CMK (cell line): ENCODE measurements at regions not wholly inside any gene's neighbourhood (a gene's known extent, or its start where the extent isn't known, plus 50 kb on each side); places are given as distances from the start of the nearest gene placed in this dataset.

Experiments
- DNase-seq: peaks from one replicate; pipeline ENCODE4 v3.0.0-alpha.2; 2010; ENCODE audit warnings: low read depth

DNA sequence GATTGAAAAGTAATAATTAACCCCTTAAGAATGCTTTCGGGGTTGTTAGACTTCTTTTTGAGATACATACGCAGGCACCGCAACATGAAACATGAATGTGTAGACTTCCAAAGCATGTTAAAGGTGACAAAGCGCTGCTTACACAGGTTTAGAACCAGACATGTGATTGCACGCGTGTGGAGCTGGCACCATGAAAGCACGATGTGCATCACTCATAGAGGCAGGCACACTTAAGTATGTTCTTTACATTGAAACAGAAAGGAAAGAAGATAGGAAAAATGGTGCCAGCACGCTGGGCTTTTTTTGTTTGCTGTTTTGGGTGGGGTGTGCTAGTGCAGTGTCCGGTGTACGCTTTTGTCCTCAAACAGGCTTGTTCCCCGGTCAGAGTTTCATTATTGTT lies 83.6 kb upstream of the PPARA start:
- DNase-seq, result no peak

DNA sequence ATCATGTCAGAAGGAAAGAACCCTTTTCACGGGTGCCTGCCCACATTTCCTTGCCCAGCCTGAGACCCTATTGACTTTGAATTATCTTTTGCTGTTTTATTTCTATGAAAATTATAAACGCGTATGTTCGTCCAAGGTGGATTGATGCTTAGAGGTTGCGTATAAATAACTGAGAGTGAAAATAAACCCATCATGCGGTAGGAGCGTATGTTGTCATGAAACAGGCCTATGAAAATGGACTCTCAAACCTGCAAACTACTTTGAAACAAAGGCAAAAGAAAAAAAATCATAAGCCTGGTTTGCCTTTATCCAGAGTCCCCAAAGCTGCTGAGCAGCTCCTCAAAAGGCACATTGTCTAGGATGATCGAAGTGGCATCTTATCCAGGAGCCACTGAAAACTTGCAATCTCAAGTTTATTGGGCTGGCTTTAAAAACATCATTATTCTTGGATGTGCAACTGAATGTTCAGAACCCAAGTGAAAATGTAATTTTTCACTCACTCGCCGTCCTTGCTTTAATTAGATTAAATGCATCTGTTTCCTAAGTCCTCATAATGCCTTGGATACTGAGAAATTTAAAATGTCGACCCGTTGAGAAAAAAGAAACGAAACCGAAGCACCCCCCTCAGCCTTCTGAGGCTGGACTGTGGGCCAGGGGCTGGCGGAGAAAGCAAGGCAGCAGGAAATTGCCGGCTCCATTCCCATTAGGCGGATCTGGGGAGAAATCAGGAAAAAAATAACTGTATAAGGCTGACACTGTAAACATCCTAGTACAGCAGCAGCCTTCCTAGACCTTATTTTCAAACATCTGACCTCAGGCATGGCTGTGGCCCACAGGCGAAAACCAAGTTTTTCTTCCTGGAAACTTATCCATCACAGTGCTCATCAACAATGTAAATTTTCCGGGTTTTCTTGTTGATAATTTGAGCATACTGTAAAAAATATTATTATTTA lies 82.9 kb upstream of the PPARA start:
- no peak for DNase-seq

DNA sequence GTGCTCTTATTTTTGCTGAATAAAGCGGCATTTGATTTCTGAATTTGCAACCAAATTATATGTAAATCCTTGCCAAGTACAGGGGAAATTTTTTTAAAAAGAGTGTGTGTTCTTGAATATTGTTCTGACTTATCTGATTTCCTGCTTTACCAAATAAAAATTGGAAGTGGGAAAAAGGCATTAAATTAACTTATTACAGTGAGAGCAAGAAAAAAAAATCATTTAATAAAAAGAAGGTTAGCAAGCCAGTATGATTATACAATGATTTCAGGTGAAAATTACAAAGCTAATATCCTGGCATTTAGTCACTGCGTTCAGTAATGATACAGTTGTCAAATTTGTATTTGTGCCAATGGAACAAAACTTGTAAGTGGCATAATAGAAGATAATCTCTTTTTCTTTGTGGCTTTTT lies 82.1 kb upstream of the PPARA start:
- no peak for DNase-seq

DNA sequence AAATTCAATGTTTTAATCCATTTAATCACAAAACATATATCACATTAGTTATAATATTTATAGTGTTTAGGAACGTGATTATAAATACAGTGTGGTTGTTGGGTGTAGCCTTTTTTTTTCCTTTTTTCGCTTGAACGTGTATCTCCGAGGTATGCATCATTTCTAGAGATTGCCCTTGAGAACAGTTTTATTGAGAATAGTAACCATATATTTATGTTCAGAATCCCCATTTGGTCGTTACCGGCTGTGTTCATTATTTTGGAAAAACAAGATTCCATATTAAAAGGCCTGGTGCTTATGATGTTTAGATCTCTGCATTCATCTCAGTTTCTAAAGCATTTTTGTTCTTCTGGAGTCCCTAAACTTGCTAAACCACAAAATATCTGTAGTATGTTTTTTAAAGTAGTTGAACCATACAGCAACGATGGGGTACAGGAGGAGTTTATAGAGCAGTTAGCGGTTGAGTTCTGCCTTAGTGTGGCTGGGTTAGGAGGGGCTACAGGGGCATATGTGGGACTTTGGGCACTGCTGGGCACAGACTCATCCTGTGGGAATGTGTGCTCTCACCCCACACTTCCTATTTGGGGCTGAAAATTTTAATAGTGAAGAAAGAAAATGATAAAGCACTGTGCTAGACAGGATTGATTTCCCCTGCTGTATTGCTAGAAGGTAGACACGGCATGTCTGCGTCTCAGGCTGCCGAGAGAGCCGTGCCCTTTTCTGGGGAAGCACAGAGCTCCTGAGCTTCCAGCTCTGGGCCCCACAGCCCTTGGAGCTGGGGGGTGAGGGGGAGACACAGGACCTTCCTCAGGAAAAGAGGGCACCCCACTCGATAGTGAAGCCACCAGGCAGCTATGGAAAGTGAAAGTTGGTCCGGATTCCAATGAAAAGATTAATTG lies 81.5 kb upstream of the PPARA start:
- no peak for DNase-seq

DNA sequence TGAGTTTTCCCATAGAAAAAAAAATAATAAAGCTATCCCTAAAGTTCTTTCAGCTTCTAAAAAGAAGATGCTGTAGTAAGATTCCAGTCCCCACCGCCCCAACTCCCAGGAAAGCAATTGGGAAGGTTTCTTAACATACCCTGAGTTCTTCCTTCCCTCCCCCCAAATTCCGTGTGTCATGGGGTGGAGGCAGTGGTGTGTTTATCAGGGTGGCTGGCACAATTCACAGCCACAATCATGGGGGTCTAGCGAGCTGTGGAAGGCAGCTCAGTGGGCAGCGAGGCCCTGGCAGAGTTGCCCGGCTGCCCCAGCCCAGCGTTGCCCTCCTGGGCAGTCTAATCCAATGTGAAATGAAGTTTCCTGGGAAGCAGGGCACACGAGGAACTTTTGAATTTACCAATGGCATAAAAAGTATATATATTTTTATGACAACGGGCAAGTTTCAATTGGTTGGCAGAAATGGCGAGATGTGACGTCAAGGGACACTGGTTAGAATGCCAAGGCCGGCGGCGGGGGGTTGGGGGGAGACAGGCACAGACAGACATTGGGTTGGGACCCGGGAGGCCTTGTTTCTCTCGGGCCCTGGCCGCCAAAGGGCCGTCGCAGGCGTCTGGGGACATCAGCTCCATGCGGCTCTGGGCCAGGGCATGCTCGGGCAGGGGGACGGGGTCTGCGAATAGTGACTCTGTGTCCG lies 80.7 kb upstream of the PPARA start:
- no peak for DNase-seq

DNA sequence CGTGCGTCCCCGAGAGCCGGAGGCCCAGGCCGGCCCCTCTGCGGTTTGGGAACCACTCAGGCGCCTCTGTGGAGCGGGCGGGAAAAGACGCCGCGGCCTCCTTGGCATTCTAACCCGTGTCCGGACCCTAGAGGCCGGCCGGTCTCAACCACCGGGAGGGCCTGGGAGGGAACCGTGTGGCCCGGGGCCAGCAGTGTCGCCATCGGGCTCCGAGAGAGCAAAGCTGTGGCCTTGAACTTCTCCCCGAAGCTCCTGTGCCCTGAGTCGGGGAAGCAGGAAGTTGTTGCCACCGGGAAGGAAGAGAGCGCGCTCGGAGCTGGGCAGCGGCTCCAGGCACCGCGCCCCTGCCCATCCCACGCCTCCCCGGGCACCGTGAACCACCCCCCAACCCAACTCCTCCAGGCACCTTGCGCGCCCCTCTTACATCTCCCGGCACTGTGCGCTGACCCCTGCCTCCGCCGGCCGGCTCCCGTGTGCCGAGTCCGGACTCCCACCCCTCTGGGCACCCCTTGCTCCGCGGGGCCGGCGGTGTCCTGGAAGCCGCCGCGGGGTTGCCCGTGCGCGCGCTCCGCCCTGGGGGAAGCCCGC lies 80.0 kb upstream of the PPARA start:
- no peak for DNase-seq

DNA sequence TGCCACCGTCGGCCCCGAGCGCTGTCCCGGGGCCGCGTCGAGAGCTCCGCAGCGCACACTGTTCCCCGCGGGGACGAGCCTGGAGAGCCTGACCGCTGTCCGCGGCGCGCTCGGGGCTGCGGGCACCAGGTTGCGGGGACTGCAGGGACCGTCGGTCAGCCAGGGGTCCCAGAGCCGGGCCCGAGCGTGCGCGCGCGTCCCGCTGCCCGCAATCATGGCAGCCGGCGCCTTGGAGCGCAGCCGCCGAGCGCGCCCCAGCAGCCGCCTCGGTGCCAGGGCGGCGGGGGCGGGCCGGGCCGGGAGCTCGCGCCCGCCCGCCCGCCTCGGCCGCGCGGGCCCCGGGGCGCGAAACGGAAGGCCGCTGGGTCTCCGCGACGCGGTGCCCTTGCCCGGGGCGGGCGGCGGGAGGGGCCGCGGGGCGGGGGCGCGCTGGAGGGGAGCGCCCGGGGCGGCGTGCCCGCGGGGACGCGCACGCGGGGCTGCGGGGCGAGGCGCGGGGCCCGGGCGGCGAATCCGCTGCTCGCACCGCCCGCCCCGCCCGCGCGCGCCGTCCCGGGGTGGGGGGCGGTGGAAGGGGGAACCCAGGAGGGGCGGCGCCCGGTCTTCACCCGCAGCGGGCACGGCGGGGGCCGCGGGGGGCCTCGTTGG lies 79.4 kb upstream of the PPARA start:
- DNase-seq, result no peak

DNA sequence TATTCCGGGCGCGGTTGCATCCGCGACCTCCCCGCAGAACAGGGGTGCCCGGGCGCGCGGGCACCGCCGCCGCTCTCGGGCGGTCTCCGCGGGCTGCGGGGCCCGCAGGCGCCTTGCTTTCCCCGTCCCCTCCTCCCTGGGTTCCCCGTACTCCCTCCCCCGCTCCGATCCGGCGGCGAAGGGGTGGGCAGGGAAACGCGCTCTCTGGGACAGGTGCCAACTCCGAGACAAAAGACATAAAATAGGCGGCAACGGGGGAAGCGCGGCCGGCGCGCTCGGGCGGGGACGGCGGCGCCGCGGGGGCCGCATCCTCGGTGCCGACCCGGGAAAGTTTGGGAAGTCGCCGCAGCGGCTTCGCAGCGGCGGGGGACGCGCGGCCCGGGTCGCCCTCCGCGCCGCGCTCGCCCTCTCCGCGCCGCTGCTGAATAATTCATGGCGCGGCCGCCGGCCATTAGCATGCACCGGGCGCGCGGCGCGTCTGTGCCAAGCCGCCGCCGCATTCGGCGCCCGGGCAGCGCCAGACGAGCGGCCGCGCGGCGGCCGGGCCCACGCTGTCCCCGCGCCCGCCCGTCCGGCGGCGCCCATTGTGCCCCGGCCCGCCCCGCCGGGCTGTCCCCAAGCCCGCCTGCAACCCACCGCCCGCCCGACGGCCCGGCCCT lies 78.7 kb upstream of the PPARA start:
- DNase-seq, result no peak

DNA sequence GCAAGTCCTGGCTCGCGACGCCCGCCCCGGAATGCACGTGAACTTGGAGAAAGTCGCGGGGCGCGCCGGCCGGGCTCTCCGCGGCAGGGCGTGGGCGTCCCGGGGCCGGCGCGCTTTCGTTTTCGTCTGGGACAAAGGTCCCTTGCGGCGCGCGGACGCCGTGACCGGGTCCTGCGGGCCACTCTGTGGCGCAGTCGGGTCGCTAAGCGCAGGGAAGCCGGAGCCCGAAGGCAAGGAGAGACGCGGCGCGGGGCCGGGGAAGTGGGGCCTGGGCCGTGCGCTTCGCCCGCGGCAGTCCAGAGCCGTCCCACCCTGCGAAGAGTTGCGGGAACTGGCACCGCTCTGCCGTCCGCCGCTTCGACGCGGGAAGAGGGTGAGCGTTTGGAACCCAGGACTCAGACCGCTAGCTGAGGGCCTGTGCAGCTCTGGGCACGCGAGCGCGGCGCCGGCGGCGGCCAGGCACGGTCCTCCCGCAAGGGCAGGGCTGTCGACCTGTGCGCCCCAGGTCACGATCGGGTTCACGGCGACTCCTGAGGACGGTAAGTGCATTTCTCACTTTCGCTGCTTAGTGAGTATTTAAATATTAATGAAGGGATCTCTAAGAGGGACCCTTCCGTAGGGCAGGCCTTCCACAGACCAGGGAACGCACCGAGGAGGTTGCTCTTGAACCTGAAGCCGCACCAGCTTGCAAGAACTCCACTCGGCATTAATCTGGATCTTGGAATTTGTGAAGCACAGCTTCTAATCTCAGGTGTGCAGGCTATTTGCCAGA lies 78.0 kb upstream of the PPARA start:
- DNase-seq, result no peak

DNA sequence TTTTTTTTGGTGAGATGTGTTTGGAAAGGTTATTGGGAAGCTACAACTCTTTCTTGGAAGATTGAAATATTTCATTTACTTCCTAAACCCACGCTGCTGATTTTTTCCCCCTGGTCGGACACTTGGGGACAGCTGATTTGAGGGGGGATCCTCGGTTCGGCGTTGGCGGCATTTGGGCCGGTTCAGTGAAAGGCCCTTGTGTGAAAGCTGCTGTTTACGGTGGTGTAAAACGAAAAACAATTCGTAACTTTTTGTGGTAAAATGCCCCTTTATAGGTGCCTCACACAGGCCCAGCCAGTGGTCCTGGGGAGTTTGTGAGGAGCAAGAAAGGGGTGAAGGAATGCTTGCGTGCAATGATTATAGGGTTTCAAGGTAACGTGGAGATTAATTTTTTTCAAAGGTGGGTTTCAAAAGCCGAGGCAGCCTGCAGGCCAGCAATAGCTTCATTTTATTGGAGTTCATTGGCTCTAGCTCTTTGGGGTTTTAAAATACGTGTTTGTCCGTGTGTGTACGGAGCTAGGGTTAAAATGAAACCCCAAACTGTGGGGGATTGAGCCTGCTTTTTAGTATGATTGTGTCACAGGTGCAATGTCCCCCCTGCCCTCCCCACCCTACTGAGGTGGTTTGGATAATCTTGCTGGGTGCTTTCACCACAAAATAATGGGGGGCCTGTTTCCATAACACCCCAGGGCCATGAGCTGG lies 77.2 kb upstream of the PPARA start:
- DNase-seq, result no peak

DNA sequence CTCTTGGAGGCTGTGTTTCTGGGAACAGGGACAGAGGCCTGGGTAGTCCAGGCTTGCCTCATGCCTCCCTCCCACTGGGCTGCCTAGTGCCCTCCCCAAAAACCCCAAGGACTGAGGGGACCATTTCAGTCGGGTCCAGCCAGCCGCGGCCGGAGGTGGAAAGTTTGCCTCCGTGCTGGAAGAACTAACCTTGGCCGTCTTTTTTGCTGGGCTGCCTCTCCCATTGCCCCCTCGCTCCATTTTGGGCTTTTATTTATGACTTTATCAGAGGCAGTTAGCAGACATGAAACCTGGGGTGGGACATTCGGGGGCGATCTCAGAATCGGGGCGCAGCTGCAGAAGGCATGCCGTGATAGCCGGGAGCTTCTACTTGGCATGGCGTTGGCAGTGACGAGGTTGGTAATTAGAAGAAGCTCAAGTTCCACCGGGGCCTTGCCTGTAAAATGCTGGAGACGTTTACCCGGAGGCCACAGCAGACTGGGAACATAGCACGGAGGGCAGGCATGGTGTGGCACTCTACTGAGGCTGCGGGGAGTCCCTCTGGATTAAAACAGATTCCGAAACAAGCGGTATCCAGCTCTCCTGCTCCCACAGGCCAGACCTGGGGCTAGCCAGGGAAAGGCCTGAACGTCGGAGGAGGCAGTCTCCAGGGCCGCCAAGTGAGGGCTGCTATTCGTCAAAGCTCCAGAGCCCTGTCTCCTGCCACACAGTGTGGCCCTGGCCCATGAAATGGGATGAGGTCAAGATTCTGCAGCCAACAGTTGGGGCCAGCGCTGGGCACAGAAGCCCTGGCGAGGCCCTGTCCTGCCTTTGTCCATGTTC lies 76.4 kb upstream of the PPARA start:
- DNase-seq, result no peak

DNA sequence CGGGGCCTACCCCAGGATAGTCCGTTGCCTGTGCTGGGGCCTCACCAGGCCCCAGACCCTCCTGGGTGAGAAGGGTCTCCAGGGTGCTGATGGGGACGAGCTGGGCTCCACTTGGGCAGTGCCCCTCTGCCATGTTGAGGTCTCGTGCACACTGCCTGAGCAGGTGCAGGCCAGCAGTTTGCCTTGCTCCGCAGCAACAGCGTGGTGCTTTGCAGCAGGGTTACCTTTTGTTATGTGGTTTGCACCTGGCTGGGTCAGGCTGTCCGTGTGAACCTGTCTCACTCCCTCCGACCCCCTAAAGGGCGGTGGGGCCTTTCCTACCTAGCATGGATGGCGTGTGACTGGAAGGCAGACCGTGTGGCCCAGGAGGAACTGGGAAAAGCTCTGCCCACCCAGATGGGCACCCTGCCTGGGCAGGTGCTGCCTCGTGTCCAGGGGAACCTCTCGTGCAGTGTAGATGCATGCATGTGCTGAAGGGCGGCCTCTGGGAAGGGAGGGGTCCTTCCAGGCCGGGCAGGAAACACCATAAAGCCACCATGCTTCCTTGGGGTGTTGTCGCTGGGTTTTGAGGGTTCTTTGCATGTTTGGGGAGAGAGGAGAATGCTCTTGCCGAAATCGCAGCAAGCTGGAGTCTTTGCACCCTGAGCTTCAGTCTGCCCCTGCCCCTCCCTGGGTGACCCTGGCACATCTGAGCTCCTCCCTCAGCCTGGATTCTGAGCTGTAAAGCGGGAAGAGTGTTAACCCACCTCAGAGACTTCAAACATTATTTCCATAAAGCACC lies 75.4 kb upstream of the PPARA start:
- no peak for DNase-seq

DNA sequence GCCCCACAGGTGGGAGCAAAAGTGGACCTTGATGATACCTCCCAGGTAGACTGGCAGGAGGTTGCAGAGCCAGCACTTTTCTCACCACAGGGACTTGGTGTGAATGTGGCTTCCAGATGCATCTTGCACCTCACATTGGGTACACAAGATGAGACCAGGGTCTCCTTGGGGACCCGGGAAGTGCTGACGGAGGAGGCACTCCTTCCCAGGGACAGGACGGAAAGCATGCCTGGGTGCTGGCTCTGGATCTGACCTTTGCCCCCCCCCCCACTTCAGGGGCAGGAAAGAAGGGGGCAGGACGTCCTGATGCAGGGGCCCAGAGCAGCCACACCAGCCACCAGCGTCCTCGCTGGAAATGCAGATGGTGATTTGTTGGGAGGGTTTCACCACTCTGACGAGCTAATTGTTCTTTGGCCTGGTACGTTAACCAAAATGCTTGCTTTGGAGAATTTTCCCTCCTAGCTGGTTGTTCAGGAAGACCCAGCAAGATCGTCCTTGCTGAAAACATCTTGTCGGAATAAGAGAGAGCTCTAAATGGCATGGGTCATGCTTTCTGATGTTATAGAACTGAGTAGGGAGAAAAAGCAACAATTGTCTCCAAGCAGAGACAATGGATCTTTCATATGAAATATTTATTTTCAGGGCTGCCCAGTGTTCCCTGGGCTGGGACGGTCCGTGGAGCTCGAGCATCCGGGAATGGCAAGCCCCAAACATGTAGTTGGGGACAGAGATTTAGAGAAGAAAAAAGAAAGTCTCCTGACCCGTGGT lies 74.4 kb upstream of the PPARA start:
- DNase-seq, result no peak

DNA sequence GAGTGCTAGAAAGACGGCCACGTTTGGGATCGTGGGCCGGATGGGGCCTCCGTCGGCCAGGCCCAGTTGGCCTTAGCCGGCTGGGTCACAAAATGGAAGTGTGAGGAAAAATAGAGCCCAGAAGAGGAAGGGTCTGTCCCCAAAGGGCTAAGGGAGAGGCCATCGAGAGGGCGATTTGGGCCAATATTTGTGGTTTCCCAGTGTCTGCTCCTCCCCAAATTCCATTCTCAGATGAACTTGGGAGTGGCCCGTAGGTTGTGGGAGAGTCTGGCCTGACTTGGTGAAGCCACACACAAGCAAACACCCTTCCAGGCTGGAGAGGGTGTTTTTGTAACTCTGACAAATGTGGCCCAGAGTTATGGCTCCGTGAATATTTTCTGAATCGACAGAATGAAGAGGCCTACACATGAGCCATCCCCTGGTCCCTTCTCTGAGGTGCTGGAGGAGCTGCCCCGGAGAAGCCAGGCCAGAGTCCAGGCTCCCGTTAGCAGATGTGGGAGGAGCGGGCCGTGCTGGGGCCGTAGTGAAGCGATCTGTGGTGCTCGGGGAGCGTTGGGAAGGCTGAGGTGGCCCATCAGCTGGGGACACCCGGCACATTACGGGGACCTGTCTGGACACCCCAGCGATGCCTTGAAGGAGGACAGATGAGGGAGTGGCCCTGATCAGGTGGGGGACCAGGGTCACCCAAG lies 73.5 kb upstream of the PPARA start:
- no peak for DNase-seq

DNA sequence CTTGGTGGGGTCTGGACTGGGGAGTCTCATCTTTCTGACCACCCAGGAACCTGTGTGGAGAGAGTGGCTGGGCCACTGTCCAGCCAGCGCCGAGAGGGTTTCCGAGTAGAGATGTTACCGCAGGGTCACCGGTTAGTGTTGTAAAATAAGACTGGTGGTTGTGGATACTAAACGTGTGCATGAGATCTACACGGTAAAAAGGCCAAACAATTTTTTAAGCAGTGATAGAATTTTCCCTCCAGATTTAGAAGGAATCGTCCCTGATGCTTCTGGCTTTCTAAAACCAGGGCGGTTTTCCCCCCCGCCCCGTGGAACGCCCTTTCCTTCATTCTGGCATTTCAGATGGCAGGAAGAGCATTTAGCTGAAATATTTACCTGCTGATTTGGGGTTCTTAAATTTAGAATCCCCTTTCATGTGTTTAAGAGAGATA lies 72.6 kb upstream of the PPARA start:
- no peak for DNase-seq
